GM23338 (cell line): ENCODE measurements at regions not wholly inside any gene's neighbourhood (a gene's known extent, or its start where the extent isn't known, plus 50 kb on each side); places are given as distances from the start of the nearest gene placed in this dataset.

Source experiments
- CREB1 ChIP-seq: fragments of 250-450 bp; sonication (Bioruptor Pico); IDR thresholded peaks from 2 replicates; pipeline ENCODE4 v1.5.0; 2020; ENCODE audit warnings: low read depth, mild to moderate bottlenecking, moderate library complexity
- JUNB ChIP-seq: IDR thresholded peaks from one replicate; pipeline ENCODE4 v1.6.1; 2016; ENCODE audit warnings: antibody characterized with exemption; ENCODE audit not compliant: unreplicated experiment
- POLR2AphosphoS5 ChIP-seq: IDR thresholded peaks from 2 replicates; pipeline ENCODE4 v1.6.1; 2016; ENCODE audit warnings: antibody characterized with exemption, low read depth
- TF ChIP-seq, protein P1 (sequence below), 2 experiments: fragments of 200-600 bp in 1 of 2; sonication (generic) in 1 of 2; conservative IDR thresholded peaks; 2 replicates each; pipeline versions ENCODE4 v1.5.1 to v1.6.1; 2016 to 2017; ENCODE audit warnings: antibody characterized with exemption in 2 of 2, low read depth in 2 of 2, mild to moderate bottlenecking in 2 of 2, moderate library complexity in 1 of 2

DNA sequence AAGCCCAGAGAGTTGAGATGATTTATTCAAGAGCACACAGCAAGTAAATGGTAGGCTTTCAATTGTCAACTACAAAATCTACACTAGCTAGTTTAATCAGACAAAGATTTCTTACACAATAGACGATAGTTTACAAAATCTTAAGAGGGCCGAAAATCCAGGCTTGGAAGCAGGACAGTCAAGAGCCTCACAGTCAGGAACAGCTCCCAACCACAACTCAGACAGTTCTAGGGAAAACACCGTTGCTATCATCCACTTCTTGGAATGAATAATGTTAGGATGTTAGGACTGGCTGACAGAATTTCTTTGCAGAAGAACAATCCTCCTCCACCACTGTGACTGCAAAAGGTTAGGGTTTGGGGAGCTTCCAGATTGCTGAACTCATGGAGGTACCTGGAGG, 290.8 kb upstream of the ZPLD1 start:
- TF ChIP-seq, protein P1, sequence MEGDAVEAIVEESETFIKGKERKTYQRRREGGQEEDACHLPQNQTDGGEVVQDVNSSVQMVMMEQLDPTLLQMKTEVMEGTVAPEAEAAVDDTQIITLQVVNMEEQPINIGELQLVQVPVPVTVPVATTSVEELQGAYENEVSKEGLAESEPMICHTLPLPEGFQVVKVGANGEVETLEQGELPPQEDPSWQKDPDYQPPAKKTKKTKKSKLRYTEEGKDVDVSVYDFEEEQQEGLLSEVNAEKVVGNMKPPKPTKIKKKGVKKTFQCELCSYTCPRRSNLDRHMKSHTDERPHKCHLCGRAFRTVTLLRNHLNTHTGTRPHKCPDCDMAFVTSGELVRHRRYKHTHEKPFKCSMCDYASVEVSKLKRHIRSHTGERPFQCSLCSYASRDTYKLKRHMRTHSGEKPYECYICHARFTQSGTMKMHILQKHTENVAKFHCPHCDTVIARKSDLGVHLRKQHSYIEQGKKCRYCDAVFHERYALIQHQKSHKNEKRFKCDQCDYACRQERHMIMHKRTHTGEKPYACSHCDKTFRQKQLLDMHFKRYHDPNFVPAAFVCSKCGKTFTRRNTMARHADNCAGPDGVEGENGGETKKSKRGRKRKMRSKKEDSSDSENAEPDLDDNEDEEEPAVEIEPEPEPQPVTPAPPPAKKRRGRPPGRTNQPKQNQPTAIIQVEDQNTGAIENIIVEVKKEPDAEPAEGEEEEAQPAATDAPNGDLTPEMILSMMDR (conservative IDR thresholded peaks at IDR 0.05; ENCODE audit: low read depth in 2 of 2) = no peak
- TF ChIP-seq JUNB (no peak), CREB1 (CRISPR knock-in tag) (no peak), POLR2AphosphoS5 (no peak)
